Thymus (tissue), 11 donors: ENCODE measurements at regions not wholly inside any gene's neighbourhood (a gene's known extent, or its start where the extent isn't known, plus 50 kb on each side); places are given as distances from the start of the nearest gene placed in this dataset.
"Not testable (repeated sequence)": the region's sequence is repeated elsewhere in the genome, so short reads cannot be mapped to it uniquely, and the experiment has no call there.

Source experiments
- DNase-seq, 9 donors: peaks; one replicate each; pipeline ENCODE4 v3.0.0-alpha.2; 2013; ENCODE audit warnings: low spot score in 9 of 9, low read depth in 6 of 9, missing footprints in 1 of 9
- H3K27ac ChIP-seq, 2 donors: one replicate each; pipeline ENCODE4 v1.5.1; 2013; ENCODE audit warnings: control low read depth in 1 of 2, low read depth in 1 of 2, low read length in 1 of 2, mild to moderate bottlenecking in 1 of 2, moderate library complexity in 1 of 2
- H3K27me3 ChIP-seq, 2 donors: one replicate each; pipeline ENCODE4 v1.5.1; 2013; ENCODE audit warnings: low read length in 1 of 2; ENCODE audit not compliant: control insufficient read depth in 2 of 2, insufficient read depth in 1 of 2
- H3K36me3 ChIP-seq, 2 donors: one replicate each; pipeline ENCODE4 v1.5.1; 2013; ENCODE audit warnings: low read length in 1 of 2, mild to moderate bottlenecking in 1 of 2, moderate library complexity in 1 of 2; ENCODE audit not compliant: control insufficient read depth in 2 of 2, insufficient read depth in 2 of 2
- H3K4me1 ChIP-seq, 2 donors: one replicate each; pipeline ENCODE4 v1.5.1; 2013; ENCODE audit warnings: low read length in 2 of 2; ENCODE audit not compliant: control insufficient read depth in 2 of 2, insufficient read depth in 2 of 2
- H3K4me3 ChIP-seq, 2 donors: one replicate each; pipeline ENCODE4 v1.5.1; 2013; ENCODE audit warnings: low read length in 2 of 2, control low read depth in 1 of 2, mild to moderate bottlenecking in 1 of 2
- H3K9me3 ChIP-seq, 2 donors: one replicate each; pipeline ENCODE4 v1.5.1; 2013; ENCODE audit warnings: low read length in 1 of 2, mild to moderate bottlenecking in 1 of 2; ENCODE audit not compliant: control insufficient read depth in 2 of 2, insufficient read depth in 1 of 2
- WGBS: extraction: QIAGEN DNeasy Blood & Tissue Kit; methylation state at CpG from one replicate; pipeline ENCODE4 v1.1.7; 2013; 5-methylcytosine and 5-hydroxymethylcytosine counted together
- donor health status: healthy.

DNA sequence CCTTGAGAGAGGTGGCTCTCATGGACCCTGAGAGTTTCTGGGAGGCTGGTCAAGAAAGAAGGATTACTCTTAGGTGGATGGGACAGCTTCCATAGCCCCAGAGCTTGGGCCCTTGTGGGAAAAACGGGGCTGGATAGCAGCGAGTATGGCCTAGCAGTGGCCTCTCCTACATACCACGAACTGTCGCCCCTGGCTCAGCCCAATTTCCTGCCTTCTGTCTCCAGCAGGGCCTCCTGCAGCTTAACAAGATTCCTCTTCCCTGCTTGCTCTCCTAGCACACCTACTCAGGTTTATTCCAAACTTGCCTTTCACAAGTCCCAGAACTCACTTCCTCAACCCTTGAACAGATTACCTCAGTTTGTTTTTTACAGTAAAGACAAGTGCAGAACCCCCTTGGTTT, 139.7 kb upstream of the TPM1 start:
- WGBS, result 85% methylated on average over 4 of the region's 4 CpGs
- Histone ChIP-seq H3K4me3 (no peak overlapping the region), H3K9me3 (no peaks in the 10 kb centered on the region), H3K36me3 (no peaks in the 10 kb centered on the region), H3K27ac (no peak overlapping the region), H3K27me3 (no peaks in the 10 kb centered on the region), H3K4me1 (no peaks in the 10 kb centered on the region)
- DNase-seq, result no peak

- 95% methylated on average over 2 of the region's 2 CpGs for WGBS
- Histone ChIP-seq H3K36me3 (no peaks in the 10 kb centered on the region), H3K4me1 (no peaks in the 10 kb centered on the region), H3K9me3 (no peaks in the 10 kb centered on the region), H3K4me3 (no peak overlapping the region), H3K27ac (no peak overlapping the region), H3K27me3 (no peaks in the 10 kb centered on the region)
- DNase-seq, result no peak
Measured at GRCh38 chr15:62903437-62903836, 139.1 kb upstream of the TPM1 start.

DNA sequence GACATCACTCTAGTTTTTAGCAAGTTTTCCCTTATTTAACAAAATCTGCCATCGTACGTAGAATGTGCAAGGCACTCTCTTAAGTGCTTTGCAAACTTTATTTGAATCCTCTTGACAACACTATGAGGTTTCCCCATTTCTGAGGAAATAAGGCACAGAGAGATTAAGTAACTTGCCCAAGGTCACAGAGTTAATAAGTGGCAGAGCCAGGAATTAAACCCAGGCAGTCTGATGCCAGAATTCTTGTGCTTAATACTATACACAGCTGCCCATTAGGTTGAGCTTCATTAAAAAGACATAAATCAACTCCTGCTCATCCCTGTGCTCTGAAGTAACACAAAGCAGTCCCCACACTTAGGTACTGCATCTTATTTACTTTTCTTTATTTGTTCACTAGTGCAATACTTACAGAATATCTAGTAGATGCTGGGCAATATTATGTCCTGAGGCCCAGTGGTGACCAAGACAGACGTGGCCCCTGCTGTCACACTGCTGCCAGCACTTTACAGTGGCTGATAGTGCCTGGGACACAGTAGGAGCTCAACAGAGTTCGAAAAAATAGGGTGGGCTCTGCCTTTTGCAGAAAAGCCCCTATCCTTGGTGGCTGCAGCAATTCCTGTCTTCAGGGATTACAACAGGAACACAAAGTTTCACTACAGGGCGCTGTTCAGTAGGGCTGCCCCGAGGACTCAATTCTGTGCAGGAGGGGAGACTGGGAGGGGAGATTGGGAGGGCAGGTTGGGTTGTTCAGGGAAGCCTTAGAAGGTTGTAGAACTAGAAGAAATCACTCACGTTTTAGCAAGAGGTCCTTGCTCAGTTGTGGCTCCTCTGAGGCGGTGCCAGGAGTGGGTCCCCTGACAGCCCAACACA, 138.3 kb upstream of the TPM1 start:
- peak in 2 of 9 donors; percentile 13 to 15 for DNase-seq
- H3K36me3 ChIP-seq, result no peaks in the 10 kb centered on the region
- no peak overlapping the region for H3K4me3 ChIP-seq
- H3K27me3 ChIP-seq, result no peaks in the 10 kb centered on the region
- H3K4me1 ChIP-seq, result no peaks in the 10 kb centered on the region
- WGBS, result 75% methylated on average over 8 of the region's 8 CpGs
- no peaks in the 10 kb centered on the region for H3K9me3 ChIP-seq
- no peak overlapping the region for H3K27ac ChIP-seq

DNA sequence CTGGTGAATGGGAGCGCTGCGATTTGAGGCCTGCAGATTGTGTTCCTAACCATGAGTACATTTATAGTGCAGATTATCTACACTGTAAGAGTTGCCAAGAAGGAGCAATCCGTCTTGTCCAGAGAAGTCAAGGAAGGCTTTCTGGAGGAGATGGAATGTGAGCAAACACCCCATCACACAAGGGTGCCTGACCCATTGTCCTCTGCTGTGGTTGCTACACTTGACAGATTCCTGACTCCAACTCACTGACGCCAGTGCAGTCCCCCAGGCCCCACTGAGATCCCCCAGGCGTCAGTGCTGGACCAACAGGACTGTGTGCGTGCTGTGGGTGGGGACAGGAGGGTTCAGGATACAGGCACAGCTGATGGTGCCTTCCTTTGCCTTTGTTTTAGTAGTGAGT, 135.9 kb upstream of the TPM1 start:
- H3K4me1 ChIP-seq, result no peaks in the 10 kb centered on the region
- peaks cover 0 to 2% of the 10 kb centered on the region in 2 donors for H3K27me3 ChIP-seq
- 91% methylated on average over 6 of the region's 6 CpGs for WGBS
- H3K9me3 ChIP-seq, result no peaks in the 10 kb centered on the region
- no peak overlapping the region for H3K4me3 ChIP-seq
- DNase-seq, result no peak
- H3K27ac ChIP-seq, result no peak overlapping the region
- no peaks in the 10 kb centered on the region for H3K36me3 ChIP-seq

- Histone ChIP-seq H3K4me3 (no peak overlapping the region), H3K4me1 (no peaks in the 10 kb centered on the region), H3K27ac (no peak overlapping the region), H3K27me3 (peaks cover 0 to 2% of the 10 kb centered on the region in 2 donors), H3K36me3 (no peaks in the 10 kb centered on the region), H3K9me3 (no peaks in the 10 kb centered on the region)
- WGBS, result 93% methylated on average over 8 of the region's 8 CpGs
- no peak for DNase-seq
Measured at GRCh38 chr15:62907275-62907674, 135.3 kb upstream of the TPM1 start.

GRCh38 chr15:62908341-62908740, 134.2 kb upstream of the TPM1 start:
- not testable (repeated sequence) for H3K36me3 ChIP-seq, DNase-seq, H3K27ac ChIP-seq, H3K27me3 ChIP-seq, H3K9me3 ChIP-seq, H3K4me3 ChIP-seq, H3K4me1 ChIP-seq
- WGBS, result 85% methylated on average over 5 of the region's 5 CpGs

- no peak for DNase-seq
- 96% methylated on average over 3 of the region's 3 CpGs for WGBS
- Histone ChIP-seq H3K27me3 (peaks cover 0 to 2% of the 10 kb centered on the region in 2 donors), H3K9me3 (no peaks in the 10 kb centered on the region), H3K4me1 (no peaks in the 10 kb centered on the region), H3K4me3 (no peak overlapping the region), H3K36me3 (no peaks in the 10 kb centered on the region), H3K27ac (no peak overlapping the region)
Measured at GRCh38 chr15:62909257-62909656, 133.3 kb upstream of the TPM1 start.

GRCh38 chr15:62912282-62912681, 130.3 kb upstream of the TPM1 start:
- no peak for DNase-seq
- Histone ChIP-seq H3K27me3 (peaks cover 0 to 2% of the 10 kb centered on the region in 2 donors), H3K4me1 (no peaks in the 10 kb centered on the region), H3K36me3 (no peaks in the 10 kb centered on the region), H3K4me3 (no peak overlapping the region), H3K27ac (no peak overlapping the region), H3K9me3 (no peaks in the 10 kb centered on the region)
- over 99% methylated on average over 3 of the region's 3 CpGs for WGBS

DNA sequence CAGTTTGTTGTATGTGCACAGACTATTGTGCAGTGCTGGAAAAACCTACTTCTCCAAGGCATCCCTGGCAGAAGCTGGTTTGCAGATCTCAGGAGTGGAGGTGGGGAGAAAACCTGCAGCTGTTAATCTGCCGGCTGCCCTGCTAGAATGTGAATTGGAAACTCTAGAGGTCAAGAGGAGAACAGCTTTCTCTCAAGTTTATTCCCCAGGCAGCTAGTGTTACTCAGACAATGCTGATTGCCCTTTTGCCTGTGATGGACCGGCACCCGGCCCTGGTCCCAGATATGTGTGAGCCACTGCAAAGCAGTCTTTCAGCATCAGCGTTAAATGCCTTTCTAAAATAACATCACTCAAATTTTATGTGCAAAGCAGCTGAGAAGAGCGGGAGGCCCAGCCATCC, 129.7 kb upstream of the TPM1 start:
- Histone ChIP-seq H3K36me3 (no peaks in the 10 kb centered on the region), H3K9me3 (no peaks in the 10 kb centered on the region), H3K27me3 (peaks cover 0 to 2% of the 10 kb centered on the region in 2 donors), H3K4me1 (no peaks in the 10 kb centered on the region), H3K27ac (no peak overlapping the region), H3K4me3 (no peak overlapping the region)
- no peak for DNase-seq
- WGBS, result 90% methylated on average over 5 of the region's 5 CpGs
